PC-9 (cell line): ENCODE measurements at regions not wholly inside any gene's neighbourhood (a gene's known extent, or its start where the extent isn't known, plus 50 kb on each side); places are given as distances from the start of the nearest gene placed in this dataset.

Experiments
- BruUV-seq: library from RNA; stranded (reverse); fragments of 400-500 nt; replicated peaks from 2 replicates; lab custom pipeline; 2021; lab: Mats Ljungman, UMichigan
- CTCF ChIA-PET: fragments of 300-600 bp; sonication (Branson Sonifier 250); formaldehyde crosslinking; loops from one replicate; lab custom pipeline; 2022; ENCODE audit warnings: antibody characterized with exemption; lab: Charles Lee
- POLR2A ChIA-PET: fragments of 300-600 bp; sonication (Branson Sonifier 250); formaldehyde crosslinking; loops from one replicate; lab custom pipeline; 2022; ENCODE audit warnings: antibody characterized with exemption; ENCODE audit not compliant: unreplicated experiment; lab: Charles Lee
- DNase-seq, 2 experiments: peaks; one replicate each; pipeline versions ENCODE4 v3.0.0 to v3.0.0-alpha.2; 2015 to 2022; ENCODE audit warnings: mixed read lengths in 1 of 2
- H2AFZ ChIP-seq: fragments of 200-600 bp; sonication (generic); 2 replicates; pipeline ENCODE4 v1.8.1; 2017; ENCODE audit warnings: antibody characterized with exemption
- H3F3A ChIP-seq: fragments of 200-600 bp; sonication (generic); 2 replicates; pipeline ENCODE4 v1.8.1; 2017; ENCODE audit warnings: antibody characterized with exemption, mild to moderate bottlenecking, low read depth; ENCODE audit not compliant: insufficient read depth
- H3K27ac ChIP-seq: fragments of 200-600 bp; sonication (generic); 2 replicates; pipeline ENCODE4 v1.6.1; 2016; ENCODE audit warnings: mixed run types
- H3K27me3 ChIP-seq: fragments of 200-600 bp; sonication (generic); 2 replicates; pipeline ENCODE4 v1.6.1; 2016; ENCODE audit warnings: low read depth, mixed run types; ENCODE audit not compliant: insufficient read depth
- H3K36me3 ChIP-seq: fragments of 200-600 bp; sonication (generic); 2 replicates; pipeline ENCODE4 v1.6.1; 2016; ENCODE audit warnings: low read depth, mixed run types
- H3K4me1 ChIP-seq: fragments of 200-600 bp; sonication (generic); replicated peaks from 2 replicates; pipeline ENCODE4 v1.6.1; 2016; ENCODE audit warnings: mixed run types; ENCODE audit not compliant: insufficient read depth
- H3K4me2 ChIP-seq: fragments of 200-600 bp; sonication (generic); 2 replicates; pipeline ENCODE4 v1.6.1; 2017; ENCODE audit warnings: mixed run types
- H3K4me3 ChIP-seq: fragments of 200-600 bp; sonication (generic); 2 replicates; pipeline ENCODE4 v1.6.1; 2016; ENCODE audit warnings: mixed run types
- H3K79me2 ChIP-seq: fragments of 200-600 bp; sonication (generic); 2 replicates; pipeline ENCODE4 v1.6.1; 2017; ENCODE audit warnings: low read depth, mixed run types
- H3K9me2 ChIP-seq: fragments of 200-600 bp; sonication (generic); 2 replicates; pipeline ENCODE4 v1.8.1; 2017; ENCODE audit warnings: mild to moderate bottlenecking; ENCODE audit not compliant: insufficient read depth
- H3K9me3 ChIP-seq: fragments of 200-600 bp; sonication (generic); 2 replicates; pipeline ENCODE4 v1.8.1; 2016; ENCODE audit warnings: low read depth; ENCODE audit not compliant: insufficient read depth
- H4K20me1 ChIP-seq: fragments of 200-600 bp; sonication (generic); 2 replicates; pipeline ENCODE4 v1.8.1; 2017; ENCODE audit not compliant: insufficient read depth
- EZH2 ChIP-seq: fragments of 200-600 bp; sonication (generic); IDR thresholded peaks from 2 replicates; pipeline ENCODE4 v1.8.0; 2017; ENCODE audit warnings: antibody characterized with exemption, low read depth
- intact Hi-C: fragments of 100-400 bp; cut with micrococcal nuclease; formaldehyde crosslinking; loops from one replicate; pipeline ENCODE4 v1.10.0; 2022; ENCODE audit not compliant: unreplicated experiment
- TF ChIP-seq, protein P1 (sequence below): fragments of 200-600 bp; sonication (generic); conservative IDR thresholded peaks from 2 replicates; pipeline ENCODE4 v1.6.1; 2017; ENCODE audit warnings: mixed run types, antibody characterized with exemption, mild to moderate bottlenecking, moderate library complexity

- H3K4me1 ChIP-seq, result peaks cover 71% of the 10 kb centered on the region
- no peaks in the 10 kb centered on the region for H3K36me3 ChIP-seq
- no peak overlapping the region for H3K4me3 ChIP-seq
- H3K4me2 ChIP-seq, result no peak overlapping the region
- no peaks in the 10 kb centered on the region for H3K9me3 ChIP-seq
- BruUV-seq, result no TSS peak
- CTCF ChIA-PET, result interaction anchor here (0.5 kb wide), 1 partner anchor 46 kb away, joined by 5 read pairs; no protein-coding TSS in a partner anchor
- intact Hi-C loops, result loop anchor here (5.0 kb wide), 1 partner anchor 180 kb away; no protein-coding TSS in a partner anchor
- H2AFZ ChIP-seq, result no peak overlapping the region
- H4K20me1 ChIP-seq, result no peaks in the 10 kb centered on the region
- TF ChIP-seq, protein P1, sequence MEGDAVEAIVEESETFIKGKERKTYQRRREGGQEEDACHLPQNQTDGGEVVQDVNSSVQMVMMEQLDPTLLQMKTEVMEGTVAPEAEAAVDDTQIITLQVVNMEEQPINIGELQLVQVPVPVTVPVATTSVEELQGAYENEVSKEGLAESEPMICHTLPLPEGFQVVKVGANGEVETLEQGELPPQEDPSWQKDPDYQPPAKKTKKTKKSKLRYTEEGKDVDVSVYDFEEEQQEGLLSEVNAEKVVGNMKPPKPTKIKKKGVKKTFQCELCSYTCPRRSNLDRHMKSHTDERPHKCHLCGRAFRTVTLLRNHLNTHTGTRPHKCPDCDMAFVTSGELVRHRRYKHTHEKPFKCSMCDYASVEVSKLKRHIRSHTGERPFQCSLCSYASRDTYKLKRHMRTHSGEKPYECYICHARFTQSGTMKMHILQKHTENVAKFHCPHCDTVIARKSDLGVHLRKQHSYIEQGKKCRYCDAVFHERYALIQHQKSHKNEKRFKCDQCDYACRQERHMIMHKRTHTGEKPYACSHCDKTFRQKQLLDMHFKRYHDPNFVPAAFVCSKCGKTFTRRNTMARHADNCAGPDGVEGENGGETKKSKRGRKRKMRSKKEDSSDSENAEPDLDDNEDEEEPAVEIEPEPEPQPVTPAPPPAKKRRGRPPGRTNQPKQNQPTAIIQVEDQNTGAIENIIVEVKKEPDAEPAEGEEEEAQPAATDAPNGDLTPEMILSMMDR, result no peak
- TF ChIP-seq EZH2, result no peak
- no peaks in the 10 kb centered on the region for H3K27me3 ChIP-seq
- POLR2A ChIA-PET, result no interaction called here
- H3K27ac ChIP-seq, result no peak overlapping the region
- H3K9me2 ChIP-seq, result 0 out of 2 replicates have a peak, but pooled peaks cover 6% of the 10 kb centered on the region
- H3K79me2 ChIP-seq, result no peaks in the 10 kb centered on the region
- H3F3A ChIP-seq, result peaks cover 45% of the 10 kb centered on the region
- DNase-seq, result peak in 1 of 2 experiments; percentile 9
Observed at GRCh38 chr11:19372381-19372780, 131.6 kb upstream of the E2F8 start.

DNA sequence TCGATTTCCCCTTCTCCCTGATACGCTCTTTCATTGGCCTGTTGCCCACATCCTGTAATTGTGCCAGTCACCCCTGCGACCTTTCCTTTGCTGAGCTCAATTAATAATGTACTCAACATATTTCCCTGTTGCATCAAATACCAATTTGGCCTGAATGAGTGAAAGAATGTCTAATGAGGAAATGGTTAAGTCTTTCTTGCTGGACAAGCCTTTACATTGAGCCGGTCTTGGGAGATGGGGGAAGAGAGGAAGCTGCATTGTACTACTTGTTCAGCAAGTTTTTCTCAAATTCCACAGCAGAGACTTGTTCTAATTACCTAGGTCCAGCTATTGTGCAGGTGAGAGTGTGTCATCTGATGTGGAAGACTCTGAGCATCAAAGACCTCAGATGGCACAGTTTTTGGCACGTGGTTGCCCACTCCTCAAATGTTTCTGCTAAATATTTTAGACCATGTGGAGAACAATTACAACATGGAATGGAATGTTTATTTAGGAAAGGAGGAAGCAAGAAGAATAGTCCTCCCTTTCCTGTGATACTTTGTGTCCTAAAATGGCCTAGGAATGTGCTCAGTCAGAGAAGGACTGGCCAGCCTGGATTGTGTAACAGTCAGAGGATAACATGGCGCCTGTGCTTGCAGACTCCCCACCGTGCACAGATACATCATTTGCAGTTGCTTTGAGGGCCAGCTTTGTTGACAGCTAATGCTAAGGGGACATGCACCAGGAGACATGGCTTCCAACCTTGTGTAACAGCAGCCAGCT is 129.5 kb upstream of the E2F8 start:
- intact Hi-C loops, result loop anchor here (1.0 to 5.0 kb wide), 5 partner anchors 72 to 298 kb away; partner anchors contain the start of gene E2F8

DNA sequence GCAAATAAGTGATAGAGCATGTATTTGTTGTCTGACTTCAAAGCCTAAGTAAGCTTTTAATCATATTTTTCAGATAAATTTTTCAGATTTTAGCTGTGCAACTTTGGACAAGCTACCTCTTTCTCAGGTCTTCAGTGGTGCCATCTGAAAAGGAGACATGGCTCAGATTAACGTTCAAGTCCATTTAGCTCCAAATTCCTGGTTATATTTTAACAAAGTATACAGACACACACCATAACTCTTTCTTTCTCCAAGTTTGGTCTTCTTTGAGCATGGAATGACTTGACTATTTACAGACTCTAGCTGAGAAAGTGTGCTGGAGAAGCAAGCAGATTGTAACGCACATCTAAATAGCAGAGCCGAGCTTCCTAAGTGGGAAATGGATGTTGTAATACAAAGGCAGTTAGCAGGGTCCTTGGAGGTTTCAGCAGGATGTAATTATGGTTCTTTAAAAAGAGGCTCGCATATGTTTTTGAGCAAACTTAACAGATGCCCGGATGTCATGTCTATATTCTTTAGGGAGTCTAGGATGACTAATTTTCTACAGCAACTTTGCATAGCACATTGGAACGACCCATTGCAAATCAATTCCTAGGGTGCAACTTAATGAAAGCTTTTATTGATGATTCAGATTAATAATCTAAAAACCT is 128.1 kb upstream of the E2F8 start:
- CTCF ChIA-PET, result no interaction called here
- Histone ChIP-seq H2AFZ (no peak overlapping the region), H3K4me3 (no peak overlapping the region), H3K9me2 (0 out of 2 replicates have a peak, but pooled peaks cover 6% of the 10 kb centered on the region), H3F3A (peaks cover 37% of the 10 kb centered on the region), H3K9me3 (no peaks in the 10 kb centered on the region), H3K79me2 (no peaks in the 10 kb centered on the region), H3K36me3 (no peaks in the 10 kb centered on the region), H3K27me3 (no peaks in the 10 kb centered on the region), H4K20me1 (no peaks in the 10 kb centered on the region), H3K4me1 (peaks cover 71% of the 10 kb centered on the region), H3K27ac (peak overlapping the region; percentile 81), H3K4me2 (no peak overlapping the region)
- intact Hi-C loops, result no loop called here
- no TSS peak for BruUV-seq
- POLR2A ChIA-PET, result interaction anchor here (0.6 kb wide), 1 partner anchor 80 kb away, joined by 3 read pairs; no protein-coding TSS in a partner anchor
- DNase-seq, result no peak
- TF ChIP-seq, protein P1, result no peak
- TF ChIP-seq EZH2, result no peak

More for the DNA sequence above, 129.5 kb upstream of the E2F8 start:
- peaks cover 82% of the 10 kb centered on the region for H3K4me1 ChIP-seq
- H3K27me3 ChIP-seq, result no peaks in the 10 kb centered on the region
- H3K9me3 ChIP-seq, result no peaks in the 10 kb centered on the region
- H3K4me3 ChIP-seq, result no peak overlapping the region
- no TSS peak for BruUV-seq
- no peaks in the 10 kb centered on the region for H3K79me2 ChIP-seq
- peaks cover 46% of the 10 kb centered on the region for H3F3A ChIP-seq
- H4K20me1 ChIP-seq, result no peaks in the 10 kb centered on the region
- H3K9me2 ChIP-seq, result 0 out of 2 replicates have a peak, but pooled peaks cover 6% of the 10 kb centered on the region
- H3K36me3 ChIP-seq, result no peaks in the 10 kb centered on the region
- POLR2A ChIA-PET, result interaction anchor here (0.5 to 0.6 kb wide), 2 partner anchors 28 to 109 kb away, joined by 3 to 4 read pairs; no protein-coding TSS in a partner anchor
- CTCF ChIA-PET, result interaction anchor here (0.6 to 0.9 kb wide), 3 partner anchors 14 to 44 kb away, joined by 3 to 4 read pairs (median 3); no protein-coding TSS in a partner anchor
- peak overlapping the region; percentile 81 for H3K27ac ChIP-seq
- TF ChIP-seq EZH2, result no peak
- TF ChIP-seq, protein P1, result no peak
- peak overlapping the region; percentile 55 for H3K4me2 ChIP-seq
- 0 out of 2 replicates have a peak overlapping the region, but pooled peaks have one; percentile 7 for H2AFZ ChIP-seq
- peak; percentile 56 to 100 for DNase-seq
